Non-pigmented ciliary epithelial cell (primary cell): ENCODE measurements at regions not wholly inside any gene's neighbourhood (a gene's known extent, or its start where the extent isn't known, plus 50 kb on each side); places are given as distances from the start of the nearest gene placed in this dataset.
"Not testable (repeated sequence)": the region's sequence is repeated elsewhere in the genome, so short reads cannot be mapped to it uniquely, and the experiment has no call there.

Source experiments
- DNase-seq: peaks from one replicate; pipeline ENCODE4 v3.0.0-alpha.2; 2010; ENCODE audit warnings: low read depth

DNA sequence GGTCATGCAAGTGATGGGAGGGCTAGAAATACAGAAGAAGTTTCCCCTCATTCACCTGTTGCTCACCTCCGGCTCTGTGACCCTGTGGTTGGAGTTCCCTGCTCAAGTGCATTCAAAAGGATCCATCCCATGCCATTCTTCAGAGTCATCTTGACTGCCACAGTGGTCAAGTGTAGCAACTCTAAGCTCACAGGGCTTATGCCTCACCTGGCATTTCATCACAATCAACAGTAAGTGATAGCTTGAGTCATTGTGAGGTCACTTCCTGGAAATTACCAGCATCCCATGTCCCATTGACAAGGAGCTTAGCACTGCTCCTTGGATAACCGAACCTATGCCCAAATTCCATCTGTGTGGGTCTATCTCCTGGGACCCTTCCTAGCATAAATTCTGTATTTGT, 55.6 kb downstream of the OR4C45 start:
- DNase-seq, result no peak

- no peak for DNase-seq
These were observed 65.6 kb downstream of the OR4C45 start for GRCh38 chr11:50098186-50098725.

- no peak for DNase-seq
These were observed 70.2 kb downstream of the OR4C45 start for GRCh38 chr11:50102916-50103315.

- not testable (repeated sequence) for DNase-seq
These were observed 108.0 kb downstream of the OR4C45 start for GRCh38 chr11:50140686-50141085.

- not testable (repeated sequence) for DNase-seq
These were observed 113.6 kb downstream of the OR4C45 start for GRCh38 chr11:50146308-50146707.

- not testable (repeated sequence) for DNase-seq
These were observed 115.3 kb downstream of the OR4C45 start for GRCh38 chr11:50147946-50148345.

GRCh38 chr11:50155508-50155907, 122.8 kb downstream of the OR4C45 start:
- DNase-seq, result no peak

DNA sequence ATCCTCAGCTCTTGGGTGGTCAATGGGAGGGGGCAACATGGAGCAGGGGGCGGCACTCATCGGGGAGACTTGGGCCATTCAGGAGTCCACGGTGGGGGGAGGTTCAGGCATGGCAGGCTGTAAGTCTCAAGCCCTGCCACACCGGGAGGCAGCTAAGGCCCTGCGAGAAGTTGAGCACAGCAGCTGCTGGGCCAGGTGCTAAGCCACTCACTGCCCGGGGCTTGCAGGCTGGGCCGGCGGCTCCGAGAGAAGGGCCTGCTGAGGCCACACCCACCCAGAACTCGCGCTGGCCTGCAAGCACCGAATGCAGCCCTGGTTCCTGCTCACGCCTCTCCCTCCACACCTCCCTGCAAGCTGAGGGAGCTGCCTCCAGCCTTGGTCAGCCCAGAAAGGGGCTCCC, 131.4 kb downstream of the OR4C45 start:
- DNase-seq, result no peak

GRCh38 chr11:50169634-50170033, 137.0 kb downstream of the OR4C45 start:
- no peak for DNase-seq

GRCh38 chr11:50170115-50170514, 137.4 kb downstream of the OR4C45 start:
- DNase-seq, result no peak

DNA sequence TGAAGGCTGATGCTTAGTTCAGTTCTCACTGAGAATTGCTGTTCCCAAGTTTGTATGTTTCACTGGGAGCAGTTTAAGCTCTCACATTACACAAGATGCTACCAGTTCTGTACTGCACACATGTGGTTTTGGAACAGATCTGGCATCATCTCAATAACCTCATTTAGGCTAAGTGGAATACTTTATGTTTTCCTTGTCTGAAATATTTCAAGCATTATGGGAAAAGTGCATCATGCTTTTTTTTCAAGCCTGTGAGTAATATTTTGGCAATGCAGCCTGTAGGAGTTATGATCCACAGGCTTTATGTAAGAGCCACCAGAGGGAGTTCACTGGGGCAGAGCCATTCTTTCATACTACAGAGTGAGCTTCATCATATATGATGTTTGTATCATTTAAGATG, 141.5 kb downstream of the OR4C45 start:
- DNase-seq, result peak; percentile 24

- no peak for DNase-seq
These were observed 142.3 kb downstream of the OR4C45 start for GRCh38 chr11:50174975-50175374.

DNA sequence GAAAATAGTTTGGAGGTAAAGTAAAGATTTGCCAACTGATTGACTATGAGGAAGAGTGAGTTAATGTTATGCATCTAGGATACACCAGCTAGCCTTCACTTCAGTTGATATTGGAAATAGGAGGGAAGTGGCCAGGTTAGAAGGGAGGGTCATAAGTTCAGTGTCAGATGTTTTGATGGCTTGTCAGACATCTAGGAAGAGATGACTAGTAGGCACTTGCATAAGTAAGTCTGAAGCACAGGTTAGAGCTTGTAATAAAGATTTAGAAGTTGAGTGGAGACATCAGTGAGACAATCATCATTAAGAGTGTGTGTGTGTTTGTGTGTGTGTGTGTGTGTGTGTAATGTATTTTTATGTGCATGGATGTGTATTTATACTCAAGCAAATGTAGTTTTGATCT, 146.1 kb downstream of the OR4C45 start:
- no peak for DNase-seq

- DNase-seq, result no peak
These were observed 148.7 kb downstream of the OR4C45 start for GRCh38 chr11:50181334-50181733.

DNA sequence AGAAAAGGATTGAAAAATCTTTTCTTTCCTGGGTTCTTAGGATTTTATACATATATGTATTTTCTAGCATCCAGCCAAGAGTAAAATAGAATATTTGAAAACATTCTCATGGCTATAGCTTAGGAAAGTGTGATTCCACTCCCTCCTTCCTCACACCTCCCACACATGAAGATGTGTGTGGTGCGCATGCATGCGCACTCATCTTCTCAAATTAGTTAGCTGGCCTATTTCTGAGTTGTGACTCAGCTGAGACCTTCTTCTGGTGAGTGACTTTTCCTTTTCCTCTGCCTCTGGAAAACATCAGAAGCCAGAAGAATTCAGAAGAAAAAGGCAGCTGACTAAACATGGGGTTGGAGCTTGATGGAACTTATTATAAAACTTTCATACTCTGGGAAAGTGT, 149.8 kb downstream of the OR4C45 start:
- DNase-seq, result no peak

DNA sequence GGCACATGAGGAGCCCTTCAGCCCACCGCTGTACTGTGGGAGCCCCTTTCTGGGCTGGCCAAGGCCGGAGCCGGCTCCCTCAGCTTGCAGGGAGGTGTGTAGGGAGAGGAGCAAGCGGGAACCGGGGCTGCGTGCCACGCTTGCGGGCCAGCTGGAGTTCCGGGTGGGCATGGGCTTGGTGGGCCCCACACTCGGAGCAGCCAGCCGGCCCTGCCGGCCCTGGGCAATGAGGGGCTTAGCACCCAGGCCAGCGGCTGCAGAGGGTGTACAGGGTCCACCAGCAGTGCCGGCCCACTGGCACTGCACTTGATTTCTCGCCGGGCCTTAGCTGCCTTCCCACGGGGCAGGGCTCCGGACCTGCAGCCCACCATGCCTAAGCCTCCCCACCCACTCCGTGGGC, 150.5 kb downstream of the OR4C45 start:
- DNase-seq, result not testable (repeated sequence)

DNA sequence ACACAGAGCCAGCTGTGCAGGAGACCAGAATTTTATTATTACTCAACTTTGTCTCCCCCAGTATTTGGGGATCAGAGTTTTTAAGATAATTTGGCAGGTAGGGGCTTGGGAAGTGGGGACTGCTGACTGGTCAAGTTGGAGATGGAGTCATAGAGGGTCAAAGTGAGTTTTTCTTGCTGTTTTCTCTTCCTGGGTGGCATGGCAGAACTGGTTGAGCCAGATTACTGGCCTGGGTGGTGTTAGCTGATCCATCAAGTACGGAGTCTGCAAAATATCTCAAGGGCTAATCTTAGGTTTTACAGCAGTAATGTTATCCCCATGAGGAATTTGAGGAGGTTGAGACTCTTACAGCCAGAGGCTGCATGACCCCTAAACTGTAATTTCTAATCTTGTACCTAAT, 153.5 kb downstream of the OR4C45 start:
- DNase-seq, result no peak

DNA sequence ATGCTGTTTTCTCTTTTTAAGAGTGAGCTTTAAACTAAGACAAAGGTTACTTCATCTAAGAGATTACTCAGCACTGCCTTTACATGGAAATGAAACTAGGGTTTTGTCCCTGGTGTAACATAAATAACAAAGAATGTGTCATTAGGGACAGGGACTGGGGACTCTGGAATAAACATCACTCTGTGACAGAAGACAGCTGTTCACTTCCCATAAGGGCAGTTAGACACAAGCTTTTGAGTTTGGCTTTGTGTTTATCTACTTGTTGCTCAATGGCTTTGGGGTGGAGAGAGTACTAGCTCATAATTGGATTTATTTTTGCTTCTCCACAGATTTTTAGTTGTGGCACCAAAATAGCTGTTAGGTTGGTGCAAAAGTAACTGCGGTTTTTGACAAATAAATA, 154.5 kb downstream of the OR4C45 start:
- DNase-seq, result no peak

GRCh38 chr11:50188040-50188439, 155.4 kb downstream of the OR4C45 start:
- no peak for DNase-seq

- no peak for DNase-seq
These were observed 160.1 kb downstream of the OR4C45 start for GRCh38 chr11:50192743-50193142.

DNA sequence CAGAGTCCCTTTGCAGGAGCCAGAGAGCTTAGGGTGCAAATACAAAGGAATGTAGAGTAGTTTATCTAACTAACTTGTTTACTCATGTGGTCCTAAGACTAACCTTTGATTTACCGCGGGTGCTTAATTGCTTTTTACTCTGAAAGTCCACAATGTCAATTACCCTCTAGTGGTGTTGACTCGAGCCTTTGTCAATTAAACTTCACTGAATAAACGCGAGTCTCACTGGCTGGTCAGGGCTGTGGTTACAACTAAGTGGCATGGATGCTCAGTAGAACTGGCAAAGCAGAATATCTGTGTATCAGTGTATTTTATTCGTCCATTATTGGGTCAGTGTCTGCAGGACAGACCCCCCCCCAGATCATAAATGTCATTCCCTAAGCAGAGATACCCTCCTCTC, 181.7 kb downstream of the OR4C45 start:
- DNase-seq, result no peak

DNA sequence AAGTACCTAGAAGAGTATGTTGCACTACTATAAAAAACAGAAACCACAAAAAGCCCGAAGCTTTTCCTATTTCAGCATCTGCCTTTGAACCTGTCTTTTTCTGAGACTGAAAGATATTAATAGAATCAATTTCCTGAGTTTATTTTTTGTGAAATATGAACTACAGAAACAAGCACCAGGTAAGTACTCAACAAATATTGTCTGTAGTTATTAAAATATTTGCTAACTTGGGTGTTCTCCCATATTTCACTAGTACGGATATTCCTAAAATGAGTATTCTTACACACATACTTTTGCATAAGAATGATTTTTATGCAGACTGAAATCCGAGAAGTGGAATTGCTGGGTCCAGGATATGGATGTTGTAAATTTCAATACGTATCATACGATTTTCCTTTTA, 188.0 kb downstream of the OR4C45 start:
- DNase-seq, result no peak

GRCh38 chr11:50238368-50238767, 205.7 kb downstream of the OR4C45 start:
- DNase-seq, result not testable (repeated sequence)

DNA sequence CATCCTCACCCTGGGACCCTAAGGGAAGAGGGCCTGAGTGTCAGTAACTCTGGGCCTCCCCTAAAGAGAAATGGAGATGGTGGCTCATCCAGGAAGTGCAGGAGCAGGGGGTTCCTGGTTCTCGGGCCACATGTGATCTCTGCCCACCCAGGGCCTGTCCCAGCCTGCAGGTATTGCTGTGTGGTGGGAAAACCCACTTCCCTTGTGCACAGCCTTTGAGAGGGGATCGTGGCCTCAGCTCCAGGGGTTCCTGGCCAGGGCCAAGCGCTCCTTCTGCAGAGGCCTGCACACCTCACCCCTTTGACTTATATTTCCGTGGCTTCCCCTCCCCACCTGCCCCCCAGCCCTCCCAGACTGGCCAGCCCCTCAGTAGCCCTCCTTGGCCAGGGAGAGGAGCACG, 213.5 kb downstream of the OR4C45 start:
- DNase-seq, result no peak

DNA sequence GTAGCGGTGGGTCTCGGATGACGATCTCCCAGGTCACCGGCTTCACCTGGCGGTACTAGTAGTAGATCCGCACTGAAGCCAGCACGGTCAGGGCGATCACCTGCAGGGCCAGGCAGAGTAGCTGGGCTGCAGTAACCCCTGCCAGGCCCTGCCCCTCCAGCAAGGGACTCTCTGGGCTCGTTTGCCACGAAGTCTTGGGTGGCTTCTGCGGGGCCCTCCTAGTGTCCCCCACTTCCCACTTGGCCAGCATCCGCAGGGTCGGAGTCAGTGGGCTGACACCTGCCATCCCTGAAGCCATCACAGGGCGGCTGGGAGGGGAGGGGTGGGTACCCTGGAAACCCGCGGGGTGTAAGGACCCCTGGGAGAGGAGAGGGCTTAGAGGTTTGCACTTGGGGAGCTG, 214.0 kb downstream of the OR4C45 start:
- DNase-seq, result no peak
